H9 (cell line): ENCODE measurements at regions not wholly inside any gene's neighbourhood (a gene's known extent, or its start where the extent isn't known, plus 50 kb on each side); places are given as distances from the start of the nearest gene placed in this dataset.

Source experiments
- DNase-seq: peaks from one replicate; pipeline ENCODE4 v3.0.0-alpha.2; 2017
- H2AFZ ChIP-seq: one replicate; pipeline ENCODE4 v1.6.1; 2013; ENCODE audit warnings: mild to moderate bottlenecking, low read length, control low read depth, moderate library complexity
- H2AK5ac ChIP-seq: 2 replicates; pipeline ENCODE4 v1.6.1; 2013; ENCODE audit warnings: low read length, control low read depth, mixed read lengths; ENCODE audit not compliant: insufficient read length
- H2BK120ac ChIP-seq: one replicate; pipeline ENCODE4 v1.6.1; 2013; ENCODE audit warnings: low read depth, mild to moderate bottlenecking, low read length, control low read depth, inconsistent platforms; ENCODE audit not compliant: poor library complexity, severe bottlenecking
- H2BK12ac ChIP-seq: 2 replicates; pipeline ENCODE4 v1.6.1; 2013; ENCODE audit warnings: low read length, control low read depth, mixed read lengths, low read depth; ENCODE audit not compliant: insufficient read length
- H2BK15ac ChIP-seq: 2 replicates; pipeline ENCODE4 v1.6.1; 2013; ENCODE audit warnings: low read depth, low read length, control low read depth
- H2BK20ac ChIP-seq: one replicate; pipeline ENCODE4 v1.6.1; 2013; ENCODE audit warnings: low read depth, mild to moderate bottlenecking, low read length, control low read depth, inconsistent platforms; ENCODE audit not compliant: poor library complexity, severe bottlenecking
- H2BK5ac ChIP-seq: 2 replicates; pipeline ENCODE4 v1.6.1; 2013; ENCODE audit warnings: low read length, control low read depth, mixed read lengths; ENCODE audit not compliant: insufficient read length
- H3K14ac ChIP-seq: 2 replicates; pipeline ENCODE4 v1.6.1; 2013; ENCODE audit warnings: low read length, control low read depth; ENCODE audit not compliant: insufficient read depth
- H3K18ac ChIP-seq: 2 replicates; pipeline ENCODE4 v1.6.1; 2013; ENCODE audit warnings: low read depth, mild to moderate bottlenecking, mixed read lengths, low read length, control low read depth; ENCODE audit not compliant: insufficient read length
- H3K23ac ChIP-seq: 2 replicates; pipeline ENCODE4 v1.6.1; 2013; ENCODE audit warnings: low read length, control low read depth, mixed read lengths, low read depth; ENCODE audit not compliant: insufficient read length
- H3K23me2 ChIP-seq: 2 replicates; pipeline ENCODE4 v1.6.1; 2013; ENCODE audit warnings: low read depth, mild to moderate bottlenecking, mixed read lengths, low read length, control low read depth; ENCODE audit not compliant: insufficient read length, poor library complexity, severe bottlenecking
- H3K27ac ChIP-seq: 2 replicates; pipeline ENCODE4 v1.5.1; 2013; ENCODE audit warnings: low read length, control low read depth, mixed read lengths, low read depth; ENCODE audit not compliant: insufficient read length
- H3K27me3 ChIP-seq: 2 replicates; pipeline ENCODE4 v1.6.1; 2013; ENCODE audit warnings: low read length, control low read depth, inconsistent platforms; ENCODE audit not compliant: insufficient read depth
- H3K4ac ChIP-seq: 2 replicates; pipeline ENCODE4 v1.6.1; 2013; ENCODE audit warnings: low read depth, mild to moderate bottlenecking, control low read depth, inconsistent platforms, low read length, moderate library complexity
- H3K4me1 ChIP-seq: 2 replicates; pipeline ENCODE4 v1.6.1; 2013; ENCODE audit warnings: low read length, control low read depth, inconsistent platforms; ENCODE audit not compliant: insufficient read depth
- H3K4me2 ChIP-seq: 2 replicates; pipeline ENCODE4 v1.6.1; 2013; ENCODE audit warnings: low read length, control low read depth, mixed read lengths; ENCODE audit not compliant: insufficient read length, insufficient read depth
- H3K56ac ChIP-seq: 2 replicates; pipeline ENCODE4 v1.6.1; 2013; ENCODE audit warnings: low read depth, mild to moderate bottlenecking, mixed read lengths, low read length, control low read depth; ENCODE audit not compliant: insufficient read length
- H3K79me1 ChIP-seq: 2 replicates; pipeline ENCODE4 v1.6.1; 2013; ENCODE audit warnings: low read depth, mild to moderate bottlenecking, moderate library complexity, low read length, control low read depth, inconsistent platforms; ENCODE audit not compliant: insufficient read depth, poor library complexity, severe bottlenecking
- H3K79me2 ChIP-seq: 2 replicates; pipeline ENCODE4 v1.6.1; 2013; ENCODE audit warnings: low read length, control low read depth, inconsistent platforms; ENCODE audit not compliant: insufficient read depth
- H3K9ac ChIP-seq: 2 replicates; pipeline ENCODE4 v1.6.1; 2013; ENCODE audit warnings: low read length, control low read depth, mixed read lengths; ENCODE audit not compliant: insufficient read length; ENCODE audit errors: extremely low read depth
- H3K9me3 ChIP-seq: one replicate; pipeline ENCODE4 v1.6.1; 2013; ENCODE audit warnings: low read depth, low read length, inconsistent platforms; ENCODE audit not compliant: control insufficient read depth
- H3T11ph ChIP-seq: one replicate; pipeline ENCODE4 v1.6.1; 2013; ENCODE audit warnings: mild to moderate bottlenecking, low read length, control low read depth, inconsistent platforms
- H4K20me1 ChIP-seq: one replicate; pipeline ENCODE4 v1.6.1; 2013; ENCODE audit not compliant: control insufficient read depth, insufficient read length, insufficient read depth
- H4K5ac ChIP-seq: 2 replicates; pipeline ENCODE4 v1.6.1; 2013; ENCODE audit warnings: low read depth, mild to moderate bottlenecking, mixed read lengths, low read length, control low read depth; ENCODE audit not compliant: insufficient read length
- H4K8ac ChIP-seq: replicated peaks from 2 replicates; pipeline ENCODE4 v1.6.1; 2013; ENCODE audit warnings: low read length, control low read depth, mixed read lengths, low read depth; ENCODE audit not compliant: insufficient read length
- H4K91ac ChIP-seq: 2 replicates; pipeline ENCODE4 v1.6.1; 2013; ENCODE audit warnings: low read depth, mild to moderate bottlenecking, moderate library complexity, mixed read lengths, low read length, control low read depth; ENCODE audit not compliant: insufficient read length
- H3K27ac Mint-ChIP-seq, 3 experiments: 2 replicates in 2 of 3; 3 replicates in 1 of 3; pipeline ENCODE4 v1.8.0; 2020 to 2021; ENCODE audit warnings: mixed read lengths in 3 of 3, mild to moderate bottlenecking in 1 of 3, moderate library complexity in 1 of 3
- H3K27me3 Mint-ChIP-seq: 2 replicates; pipeline ENCODE4 v1.8.0; 2021; ENCODE audit warnings: low read depth, mild to moderate bottlenecking, moderate library complexity, mixed read lengths
- H3K36me3 Mint-ChIP-seq, 3 experiments: 2 replicates in 2 of 3; 3 replicates in 1 of 3; pipeline ENCODE4 v1.8.0; 2020 to 2021; ENCODE audit warnings: low read depth in 3 of 3, mixed read lengths in 3 of 3; ENCODE audit not compliant: insufficient read depth in 1 of 3
- H3K4me1 Mint-ChIP-seq, 2 experiments: 2 replicates each; pipeline ENCODE4 v1.8.0; 2020; ENCODE audit warnings: mixed read lengths in 2 of 2
- H3K4me3 Mint-ChIP-seq, 2 experiments: 2 replicates in 1 of 2; 3 replicates in 1 of 2; pipeline ENCODE4 v1.8.0; 2020 to 2021; ENCODE audit warnings: mild to moderate bottlenecking in 2 of 2, mixed read lengths in 2 of 2, moderate library complexity in 1 of 2
- H3K9me3 Mint-ChIP-seq, 2 experiments: 2 replicates in 1 of 2; 3 replicates in 1 of 2; pipeline ENCODE4 v1.8.0; 2020; ENCODE audit warnings: mild to moderate bottlenecking in 2 of 2, mixed read lengths in 2 of 2, moderate library complexity in 1 of 2
- WGBS: extraction: QIAGEN DNeasy Blood & Tissue Kit; methylation state at CpG from one replicate; pipeline ENCODE4 v1.1.7; 2013; ENCODE audit warnings: missing lambda C conversion rate, low lambda C conversion rate, mixed read lengths; ENCODE audit not compliant: insufficient read length; ENCODE audit errors: extremely low coverage; 5-methylcytosine and 5-hydroxymethylcytosine counted together
- TF ChIP-seq, protein P1 (sequence below): fragments of 200-600 bp; sonication (generic); conservative IDR thresholded peaks from 3 replicates; pipeline ENCODE4 v1.8.0; 2021; ENCODE audit warnings: antibody characterized with exemption, mild to moderate bottlenecking

DNA sequence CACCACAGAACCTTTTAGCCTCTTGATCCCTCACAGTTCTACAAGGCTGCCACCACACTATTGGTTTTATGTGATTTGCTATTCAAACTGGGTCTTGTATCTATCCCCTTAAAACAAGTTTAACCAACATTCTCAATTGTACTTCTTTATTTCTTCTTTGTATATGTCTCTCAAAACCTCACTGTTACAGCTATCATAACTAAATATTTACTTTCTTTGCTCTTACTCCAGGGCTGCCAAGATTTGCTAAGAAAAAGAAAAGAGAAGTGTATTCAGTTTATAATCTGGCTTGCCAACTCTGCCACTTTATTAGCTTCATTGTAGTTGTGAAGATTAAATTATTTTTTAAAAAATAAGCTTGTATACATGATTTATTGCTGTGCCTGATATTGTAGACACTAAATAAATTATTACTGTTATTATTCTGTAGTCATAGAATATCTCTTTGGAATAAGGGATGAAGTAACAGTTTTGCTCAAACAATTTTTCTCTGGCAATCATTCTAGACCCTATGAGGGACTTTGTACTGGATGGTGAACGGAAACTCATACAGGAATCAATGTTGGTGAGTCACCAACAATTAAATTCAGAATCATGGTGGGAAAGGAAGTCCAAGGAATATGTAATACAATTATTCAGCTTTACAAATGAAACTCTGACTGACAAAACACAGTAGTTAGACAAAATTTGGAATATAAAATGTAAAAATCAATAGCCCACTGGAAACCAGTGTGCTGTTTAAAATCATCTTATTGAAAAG lies 127.1 kb upstream of the DCAF8L1 start:
- peaks cover 14% of the 10 kb centered on the region for H3K9me3 ChIP-seq
- H3K79me1 ChIP-seq: no peaks in the 10 kb centered on the region
- H3K4me2 ChIP-seq: no peak overlapping the region
- H3K27ac Mint-ChIP-seq: no peak overlapping the region
- H2BK120ac ChIP-seq: no peak overlapping the region
- H3K9ac ChIP-seq: no peak overlapping the region
- H3K23ac ChIP-seq: no peak overlapping the region
- no peak overlapping the region for H2BK12ac ChIP-seq
- H2AFZ ChIP-seq: no peak overlapping the region
- H4K5ac ChIP-seq: no peak overlapping the region
- H4K20me1 ChIP-seq: no peaks in the 10 kb centered on the region
- H3T11ph ChIP-seq: no peak overlapping the region
- no peak overlapping the region for H3K56ac ChIP-seq
- H3K18ac ChIP-seq: no peak overlapping the region
- H2AK5ac ChIP-seq: no peak overlapping the region
- peaks cover 37% of the 10 kb centered on the region for H3K27me3 Mint-ChIP-seq
- no peak overlapping the region for H3K27ac ChIP-seq
- whole genome bisulfite sequencing: no CpG with 5 or more reads among the region's 1 CpG
- no peaks in the 10 kb centered on the region for H3K27me3 ChIP-seq
- H3K4ac ChIP-seq: no peak overlapping the region
- peaks cover 0 to 4% of the 10 kb centered on the region in 2 experiments; a peak in 2 of 4 replicates for H3K4me1 Mint-ChIP-seq
- TF ChIP-seq, protein P1, sequence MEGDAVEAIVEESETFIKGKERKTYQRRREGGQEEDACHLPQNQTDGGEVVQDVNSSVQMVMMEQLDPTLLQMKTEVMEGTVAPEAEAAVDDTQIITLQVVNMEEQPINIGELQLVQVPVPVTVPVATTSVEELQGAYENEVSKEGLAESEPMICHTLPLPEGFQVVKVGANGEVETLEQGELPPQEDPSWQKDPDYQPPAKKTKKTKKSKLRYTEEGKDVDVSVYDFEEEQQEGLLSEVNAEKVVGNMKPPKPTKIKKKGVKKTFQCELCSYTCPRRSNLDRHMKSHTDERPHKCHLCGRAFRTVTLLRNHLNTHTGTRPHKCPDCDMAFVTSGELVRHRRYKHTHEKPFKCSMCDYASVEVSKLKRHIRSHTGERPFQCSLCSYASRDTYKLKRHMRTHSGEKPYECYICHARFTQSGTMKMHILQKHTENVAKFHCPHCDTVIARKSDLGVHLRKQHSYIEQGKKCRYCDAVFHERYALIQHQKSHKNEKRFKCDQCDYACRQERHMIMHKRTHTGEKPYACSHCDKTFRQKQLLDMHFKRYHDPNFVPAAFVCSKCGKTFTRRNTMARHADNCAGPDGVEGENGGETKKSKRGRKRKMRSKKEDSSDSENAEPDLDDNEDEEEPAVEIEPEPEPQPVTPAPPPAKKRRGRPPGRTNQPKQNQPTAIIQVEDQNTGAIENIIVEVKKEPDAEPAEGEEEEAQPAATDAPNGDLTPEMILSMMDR: no peak
- H4K8ac ChIP-seq: no peak overlapping the region
- no peaks in the 10 kb centered on the region for H3K23me2 ChIP-seq
- DNase-seq: no peak
- H3K9me3 Mint-ChIP-seq: peaks cover 31 to 42% of the 10 kb centered on the region in 2 experiments
- no peak overlapping the region for H2BK5ac ChIP-seq
- no peak overlapping the region for H4K91ac ChIP-seq
- H2BK15ac ChIP-seq: no peak overlapping the region
- no peaks in the 10 kb centered on the region for H3K4me1 ChIP-seq
- no peak overlapping the region for H2BK20ac ChIP-seq
- no peak overlapping the region for H3K14ac ChIP-seq
- no peak overlapping the region for H3K4me3 Mint-ChIP-seq
- H3K79me2 ChIP-seq: no peaks in the 10 kb centered on the region
- no peaks in the 10 kb centered on the region for H3K36me3 Mint-ChIP-seq
